SK-N-SH (cell line): ENCODE measurements at regions not wholly inside any gene's neighbourhood (a gene's known extent, or its start where the extent isn't known, plus 50 kb on each side); places are given as distances from the start of the nearest gene placed in this dataset.

Experiments used
- JUND ChIP-seq: IDR thresholded peaks from 2 replicates; pipeline ENCODE4 v1.4.0; 2012
- TF ChIP-seq, protein P1 (sequence below): fragments of 200-600 bp; sonication (generic); IDR thresholded peaks from 2 replicates; pipeline ENCODE4 v1.6.1; 2017; ENCODE audit warnings: antibody characterized with exemption, mild to moderate bottlenecking, moderate library complexity

- no peak for TF ChIP-seq JUND
- TF ChIP-seq, protein P1, sequence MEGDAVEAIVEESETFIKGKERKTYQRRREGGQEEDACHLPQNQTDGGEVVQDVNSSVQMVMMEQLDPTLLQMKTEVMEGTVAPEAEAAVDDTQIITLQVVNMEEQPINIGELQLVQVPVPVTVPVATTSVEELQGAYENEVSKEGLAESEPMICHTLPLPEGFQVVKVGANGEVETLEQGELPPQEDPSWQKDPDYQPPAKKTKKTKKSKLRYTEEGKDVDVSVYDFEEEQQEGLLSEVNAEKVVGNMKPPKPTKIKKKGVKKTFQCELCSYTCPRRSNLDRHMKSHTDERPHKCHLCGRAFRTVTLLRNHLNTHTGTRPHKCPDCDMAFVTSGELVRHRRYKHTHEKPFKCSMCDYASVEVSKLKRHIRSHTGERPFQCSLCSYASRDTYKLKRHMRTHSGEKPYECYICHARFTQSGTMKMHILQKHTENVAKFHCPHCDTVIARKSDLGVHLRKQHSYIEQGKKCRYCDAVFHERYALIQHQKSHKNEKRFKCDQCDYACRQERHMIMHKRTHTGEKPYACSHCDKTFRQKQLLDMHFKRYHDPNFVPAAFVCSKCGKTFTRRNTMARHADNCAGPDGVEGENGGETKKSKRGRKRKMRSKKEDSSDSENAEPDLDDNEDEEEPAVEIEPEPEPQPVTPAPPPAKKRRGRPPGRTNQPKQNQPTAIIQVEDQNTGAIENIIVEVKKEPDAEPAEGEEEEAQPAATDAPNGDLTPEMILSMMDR: no peak
These were observed 983.3 kb upstream of the TENM4 start for GRCh38 chr11:80424012-80424695.
